GM10266 (cell line): ENCODE measurements at regions not wholly inside any gene's neighbourhood (a gene's known extent, or its start where the extent isn't known, plus 50 kb on each side); places are given as distances from the start of the nearest gene placed in this dataset.

Experiments used
- DNase-seq: peaks from one replicate; pipeline ENCODE4 v3.0.0; 2012; ENCODE audit errors: extremely low spot score
- CTCF ChIP-seq: IDR thresholded peaks from 2 replicates; pipeline ENCODE4 v1.5.1; 2012; ENCODE audit warnings: mild to moderate bottlenecking, low read depth; ENCODE audit not compliant: control insufficient read depth, insufficient read depth; ENCODE audit errors: missing control alignments

DNA sequence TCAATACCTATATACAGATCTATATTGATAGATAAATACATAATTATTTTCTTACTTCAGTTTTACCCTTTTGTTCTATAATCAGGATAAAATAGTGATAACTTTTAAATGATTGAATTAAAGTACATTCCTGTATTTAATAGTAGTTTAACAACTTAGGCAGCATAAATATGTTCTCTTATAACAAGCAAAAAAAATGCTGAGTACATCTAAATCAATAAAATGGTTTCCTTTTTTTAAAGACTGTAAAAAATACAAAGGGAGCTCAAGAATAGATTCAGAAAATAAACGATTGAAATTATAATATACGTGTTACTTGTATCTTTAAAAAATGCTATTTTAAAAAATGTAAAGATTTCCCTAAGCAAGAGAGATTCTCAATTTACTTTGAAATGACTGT lies 393.7 kb upstream of the TMEM132C start:
- DNase-seq, result no peak
- TF ChIP-seq CTCF, result no peak

- TF ChIP-seq CTCF, result no peak
- DNase-seq, result no peak
Observed at GRCh38 chr12:127881371-127882140, 385.4 kb upstream of the TMEM132C start.

DNA sequence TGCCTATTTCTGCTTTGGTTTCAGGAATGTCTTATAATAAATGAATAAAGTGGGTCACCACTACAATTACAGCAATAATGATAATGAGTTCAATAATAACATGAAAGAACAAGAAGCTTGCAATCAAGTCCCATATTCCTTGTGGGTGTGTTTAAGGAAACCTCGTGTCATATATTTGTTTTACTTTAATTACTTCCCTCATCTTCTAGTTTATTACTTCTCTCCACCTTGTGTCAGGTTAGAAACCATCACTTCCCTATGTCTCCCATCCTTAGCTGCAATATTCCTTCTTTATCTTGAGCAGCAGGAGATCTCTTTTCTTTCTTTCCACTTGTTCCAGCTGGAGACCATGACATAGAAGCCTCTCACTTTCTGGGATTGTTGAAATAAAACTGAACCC lies 384.0 kb upstream of the TMEM132C start:
- no peak for DNase-seq
- no peak for TF ChIP-seq CTCF

DNA sequence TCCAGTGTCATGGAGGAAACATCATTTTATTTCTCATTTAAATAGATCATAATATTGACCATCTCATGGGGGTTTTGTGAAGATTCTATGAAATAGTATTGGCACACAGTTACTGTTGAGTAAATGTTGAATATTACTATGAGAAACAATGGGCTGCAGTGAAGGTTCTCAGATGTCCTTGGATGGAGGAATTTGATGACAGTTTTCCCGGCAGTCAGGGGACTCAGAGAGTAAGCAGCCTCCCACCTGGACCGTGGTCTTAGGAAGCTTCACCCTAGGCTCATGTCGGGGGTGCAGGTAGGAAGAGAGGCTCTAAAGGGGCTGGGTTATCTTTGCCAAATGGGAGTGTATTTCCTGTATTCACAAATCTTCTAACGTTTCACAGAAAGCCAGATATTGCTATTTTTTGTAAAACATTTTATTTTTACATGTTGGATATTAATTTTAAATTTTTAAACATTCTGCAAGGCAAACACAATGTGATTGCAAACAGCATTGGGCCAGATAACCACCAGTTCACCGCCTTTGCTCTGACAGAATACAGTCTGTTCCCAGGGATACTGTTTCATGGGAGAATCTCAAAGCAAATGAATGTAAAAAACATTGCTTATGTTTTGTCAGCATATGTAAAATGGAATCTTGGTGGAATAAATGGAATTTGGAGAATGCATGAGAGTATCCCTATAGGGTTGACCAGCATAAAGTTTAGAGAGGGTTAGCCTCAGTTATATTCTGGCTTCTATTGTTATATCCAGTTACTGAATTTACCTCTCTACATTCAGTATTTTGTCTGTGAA lies 380.8 kb upstream of the TMEM132C start:
- TF ChIP-seq CTCF, result no peak

GRCh38 chr12:127886827-127887226 lies 380.1 kb upstream of the TMEM132C start:
- DNase-seq, result no peak
- no peak for TF ChIP-seq CTCF

More for the DNA sequence above, 380.8 kb upstream of the TMEM132C start:
- no peak for DNase-seq

DNA sequence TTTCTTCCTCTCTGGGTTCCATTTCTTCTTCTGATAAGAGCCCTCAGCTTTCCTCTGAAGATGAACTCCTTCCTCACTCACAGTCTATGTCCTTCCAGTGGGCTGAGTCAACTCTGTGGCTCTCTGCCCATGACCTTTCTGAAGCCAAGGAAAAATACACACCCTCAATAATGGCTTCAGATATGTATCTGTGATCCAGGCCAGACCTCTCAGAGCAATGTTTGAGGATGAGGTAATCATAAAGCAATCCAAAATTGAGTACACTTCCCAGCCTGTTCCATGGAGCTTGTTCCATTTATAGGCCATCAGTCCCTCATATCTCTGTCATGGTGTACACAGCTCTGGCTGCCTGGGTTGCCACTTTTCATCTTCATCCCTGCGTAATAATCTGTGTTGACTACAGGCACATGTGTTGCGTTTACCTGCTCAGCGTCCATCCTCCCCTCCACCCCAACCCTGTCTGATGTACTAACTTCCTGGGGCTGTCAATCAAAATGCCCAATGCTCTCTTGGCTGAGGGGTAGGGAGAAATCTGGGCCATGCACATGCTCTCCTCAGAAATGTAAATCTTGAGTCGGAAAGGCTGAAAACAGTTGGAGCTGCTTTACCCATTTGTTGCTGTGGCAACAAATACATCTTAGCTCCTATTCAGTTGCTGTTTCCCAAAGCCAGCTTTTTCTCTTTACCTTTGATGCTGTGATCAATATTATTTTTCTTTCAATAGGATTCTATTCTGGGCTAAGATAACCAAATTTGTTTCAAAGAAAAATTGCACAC lies 377.8 kb upstream of the TMEM132C start:
- no peak for DNase-seq
- TF ChIP-seq CTCF, result no peak
